ENCODE measurements at regions not wholly inside any gene's neighbourhood (a gene's known extent, or its start where the extent isn't known, plus 50 kb on each side); places are given as distances from the start of the nearest gene placed in this dataset.

- Mint-ChIP-seq H3K4me1 (ENCODE audit: low read depth, unreplicated experiment) (no peaks in the 10 kb centered on the region), H3K27ac (ENCODE audit: unreplicated experiment) (no peak overlapping the region), H3K36me3 (ENCODE audit: low read depth, unreplicated experiment) (peaks cover 7% of the 10 kb centered on the region), H3K27me3 (ENCODE audit: low read depth, unreplicated experiment) (peaks cover 20% of the 10 kb centered on the region), H3K4me3 (ENCODE audit: unreplicated experiment) (no peak overlapping the region), H3K9me3 (ENCODE audit: unreplicated experiment) (peaks cover 5% of the 10 kb centered on the region)
- Histone ChIP-seq H3K79me2 (ENCODE audit: insufficient read depth, low read length) (no peaks in the 10 kb centered on the region), H3K9me3 (ENCODE audit: insufficient read depth, low read depth, low read length) (no peaks in the 10 kb centered on the region), H3K9ac (ENCODE audit: low read length) (no peak overlapping the region), H3K4me1 (ENCODE audit: insufficient read depth, low read length) (no peaks in the 10 kb centered on the region), H4K20me1 (ENCODE audit: insufficient read depth, low read length) (no peaks in the 10 kb centered on the region), H3K27ac (ENCODE audit: low read depth, low read length) (no peak overlapping the region), H2AFZ (ENCODE audit: low read depth, low read length) (no peak overlapping the region), H3K4me2 (ENCODE audit: low read length) (no peak overlapping the region), H3K36me3 (ENCODE audit: insufficient read depth, low read length) (no peaks in the 10 kb centered on the region), H3K4me3 (ENCODE audit: insufficient read depth, low read depth, low read length) (no peak overlapping the region), H3K27me3 (ENCODE audit: insufficient read depth, low read length) (peaks cover 6% of the 10 kb centered on the region)
- TF ChIP-seq CTCF (IDR thresholded peaks at IDR 0.05; ENCODE audit: insufficient read depth, low read depth, low read length) (no peak), EZH2 (IDR thresholded peaks at IDR 0.05; ENCODE audit: insufficient read depth, low read length) (no peak)
- DNase-seq (ENCODE audit: low read depth) (no peak), FAIRE-seq (no peak)
Observed at GRCh38 chr2:196468394-196468793, 171.1 kb upstream of the CCDC150 start.

- FAIRE-seq (no peak), DNase-seq (ENCODE audit: low read depth) (no peak)
- no peaks in the 10 kb centered on the region for H3K36me3 Mint-ChIP-seq (ENCODE audit: low read depth, unreplicated experiment)
- Histone ChIP-seq H2AFZ (ENCODE audit: low read depth, low read length) (no peak overlapping the region), H3K4me3 (ENCODE audit: insufficient read depth, low read depth, low read length) (no peak overlapping the region), H3K27me3 (ENCODE audit: insufficient read depth, low read length) (no peaks in the 10 kb centered on the region), H3K36me3 (ENCODE audit: insufficient read depth, low read length) (no peaks in the 10 kb centered on the region), H3K4me1 (ENCODE audit: insufficient read depth, low read length) (no peaks in the 10 kb centered on the region), H4K20me1 (ENCODE audit: insufficient read depth, low read length) (no peaks in the 10 kb centered on the region), H3K79me2 (ENCODE audit: insufficient read depth, low read length) (no peaks in the 10 kb centered on the region), H3K9me3 (ENCODE audit: insufficient read depth, low read depth, low read length) (no peaks in the 10 kb centered on the region), H3K4me2 (ENCODE audit: low read length) (no peak overlapping the region), H3K9ac (ENCODE audit: low read length) (no peak overlapping the region), H3K27ac (ENCODE audit: low read depth, low read length) (no peak overlapping the region)
- H3K27ac Mint-ChIP-seq (ENCODE audit: unreplicated experiment): no peak overlapping the region
- H3K4me3 Mint-ChIP-seq (ENCODE audit: unreplicated experiment): no peak overlapping the region
- no peaks in the 10 kb centered on the region for H3K4me1 Mint-ChIP-seq (ENCODE audit: low read depth, unreplicated experiment)
- no peak for TF ChIP-seq EZH2 (IDR thresholded peaks at IDR 0.05; ENCODE audit: insufficient read depth, low read length)
- TF ChIP-seq CTCF (IDR thresholded peaks at IDR 0.05; ENCODE audit: insufficient read depth, low read depth, low read length): no peak
- H3K27me3 Mint-ChIP-seq (ENCODE audit: low read depth, unreplicated experiment): peaks cover 4% of the 10 kb centered on the region
- peaks cover 2% of the 10 kb centered on the region for H3K9me3 Mint-ChIP-seq (ENCODE audit: unreplicated experiment)
Observed at GRCh38 chr2:196473617-196474016, 165.9 kb upstream of the CCDC150 start.

- H3K79me2 ChIP-seq (ENCODE audit: insufficient read depth, low read length): no peaks in the 10 kb centered on the region
- no peak overlapping the region for H3K27ac Mint-ChIP-seq (ENCODE audit: unreplicated experiment)
- H3K36me3 ChIP-seq (ENCODE audit: insufficient read depth, low read length): no peaks in the 10 kb centered on the region
- peaks cover 4% of the 10 kb centered on the region for H3K27me3 Mint-ChIP-seq (ENCODE audit: low read depth, unreplicated experiment)
- TF ChIP-seq EZH2 (IDR thresholded peaks at IDR 0.05; ENCODE audit: insufficient read depth, low read length) (no peak), CTCF (IDR thresholded peaks at IDR 0.05; ENCODE audit: insufficient read depth, low read depth, low read length) (no peak)
- H3K9me3 Mint-ChIP-seq (ENCODE audit: unreplicated experiment): peaks cover 2% of the 10 kb centered on the region
- peaks cover 12% of the 10 kb centered on the region for H3K4me1 Mint-ChIP-seq (ENCODE audit: low read depth, unreplicated experiment)
- H3K27me3 ChIP-seq (ENCODE audit: insufficient read depth, low read length): no peaks in the 10 kb centered on the region
- H3K4me1 ChIP-seq (ENCODE audit: insufficient read depth, low read length): peaks cover 5% of the 10 kb centered on the region
- H3K36me3 Mint-ChIP-seq (ENCODE audit: low read depth, unreplicated experiment): no peaks in the 10 kb centered on the region
- H3K9ac ChIP-seq (ENCODE audit: low read length): no peak overlapping the region
- H3K4me2 ChIP-seq (ENCODE audit: low read length): no peak overlapping the region
- no peak for DNase-seq (ENCODE audit: low read depth)
- FAIRE-seq: no peak
- no peak overlapping the region for H2AFZ ChIP-seq (ENCODE audit: low read depth, low read length)
- no peak overlapping the region for H3K4me3 ChIP-seq (ENCODE audit: insufficient read depth, low read depth, low read length)
- H4K20me1 ChIP-seq (ENCODE audit: insufficient read depth, low read length): no peaks in the 10 kb centered on the region
- H3K4me3 Mint-ChIP-seq (ENCODE audit: unreplicated experiment): no peak overlapping the region
- H3K9me3 ChIP-seq (ENCODE audit: insufficient read depth, low read depth, low read length): no peaks in the 10 kb centered on the region
- H3K27ac ChIP-seq (ENCODE audit: low read depth, low read length): no peak overlapping the region
Observed at GRCh38 chr2:196475611-196476010, 163.9 kb upstream of the CCDC150 start.
